IMR-90 (cell line): ENCODE measurements at regions not wholly inside any gene's neighbourhood (a gene's known extent, or its start where the extent isn't known, plus 50 kb on each side); places are given as distances from the start of the nearest gene placed in this dataset.

Source experiments
- ATAC-seq: fragments of 200-7000 bp; cut with Tn5 transposase; 2 replicates; pipeline ENCODE4 v1.9.1; 2020; ENCODE audit warnings: low read depth, mild to moderate bottlenecking, moderate library complexity
- BruUV-seq: library from RNA; stranded (reverse); fragments of 400-500 nt; replicated peaks from 2 replicates; lab custom pipeline; 2021; lab: Mats Ljungman, UMichigan
- CTCF ChIA-PET: fragments of 300-600 bp; formaldehyde crosslinking; extraction: SDS; loops from one replicate; lab custom pipeline; 2021; ENCODE audit warnings: antibody characterized with exemption; lab: Yijun Ruan, JAX
- POLR2A ChIA-PET: fragments of 300-600 bp; sonication (Branson Sonifier 250); formaldehyde crosslinking; loops from one replicate; lab custom pipeline; 2022; ENCODE audit warnings: antibody characterized with exemption; ENCODE audit not compliant: unreplicated experiment; lab: Charles Lee
- DNase-seq: peaks from one replicate; pipeline ENCODE4 v3.0.0; 2013
- H2AFZ ChIP-seq: replicated peaks from 2 replicates; pipeline ENCODE3; 2013; ENCODE audit warnings: low read length, mild to moderate bottlenecking; ENCODE audit not compliant: poor library complexity
- H2AK5ac ChIP-seq: 2 replicates; pipeline ENCODE4 v1.6.1; 2013; ENCODE audit warnings: low read depth, low read length, inconsistent platforms
- H2AK9ac ChIP-seq: replicated peaks from 2 replicates; pipeline ENCODE3; 2013; ENCODE audit warnings: mild to moderate bottlenecking, low read depth, low read length, moderate library complexity; ENCODE audit not compliant: poor library complexity
- H2BK120ac ChIP-seq: 2 replicates; pipeline ENCODE4 v1.6.1; 2013; ENCODE audit warnings: low read depth, low read length, inconsistent platforms
- H2BK15ac ChIP-seq: 3 replicates; pipeline ENCODE4 v1.6.1; 2013; ENCODE audit warnings: low read depth, low read length, inconsistent platforms
- H2BK20ac ChIP-seq: 2 replicates; pipeline ENCODE4 v1.6.1; 2013; ENCODE audit warnings: low read depth, mild to moderate bottlenecking, inconsistent platforms, low read length, moderate library complexity
- H2BK5ac ChIP-seq: 2 replicates; pipeline ENCODE4 v1.6.1; 2013; ENCODE audit warnings: mild to moderate bottlenecking, low read depth, low read length, inconsistent platforms; ENCODE audit not compliant: poor library complexity, severe bottlenecking
- H3K14ac ChIP-seq: replicated peaks from 2 replicates; pipeline ENCODE4 v1.6.1; 2013; ENCODE audit warnings: low read depth, low read length, inconsistent platforms
- H3K18ac ChIP-seq: 2 replicates; pipeline ENCODE4 v1.6.1; 2013; ENCODE audit warnings: low read depth, low read length, control low read depth
- H3K23ac ChIP-seq: 2 replicates; pipeline ENCODE4 v1.6.1; 2013; ENCODE audit warnings: low read depth, low read length, inconsistent platforms
- H3K27ac ChIP-seq: 2 replicates; pipeline ENCODE4 v1.5.1; 2013; ENCODE audit warnings: mild to moderate bottlenecking, control low read depth, low read length; ENCODE audit not compliant: insufficient read depth
- H3K27me3 ChIP-seq: 2 replicates; pipeline ENCODE4 v1.6.1; 2013; ENCODE audit warnings: low read length; ENCODE audit not compliant: control insufficient read depth, insufficient read depth
- H3K36me3 ChIP-seq: 2 replicates; pipeline ENCODE4 v1.6.1; 2013; ENCODE audit warnings: low read length, mixed read lengths; ENCODE audit not compliant: control insufficient read depth, insufficient read depth
- H3K4ac ChIP-seq: 2 replicates; pipeline ENCODE4 v1.6.1; 2013; ENCODE audit warnings: low read depth, low read length, inconsistent platforms
- H3K4me1 ChIP-seq: 2 replicates; pipeline ENCODE4 v1.6.1; 2013; ENCODE audit warnings: low read length, mixed read lengths; ENCODE audit not compliant: control insufficient read depth, insufficient read depth
- H3K4me2 ChIP-seq: 2 replicates; pipeline ENCODE4 v1.6.1; 2013; ENCODE audit warnings: low read depth, mild to moderate bottlenecking, control low read depth, low read length, moderate library complexity
- H3K4me3 ChIP-seq: 2 replicates; pipeline ENCODE4 v1.5.1; 2013; ENCODE audit warnings: low read depth, mild to moderate bottlenecking, control low read depth, low read length, moderate library complexity; ENCODE audit not compliant: insufficient read depth
- H3K56ac ChIP-seq: 2 replicates; pipeline ENCODE4 v1.6.1; 2013; ENCODE audit warnings: low read length, inconsistent platforms; ENCODE audit not compliant: insufficient read depth; ENCODE audit errors: extremely low read depth
- H3K79me1 ChIP-seq, 2 experiments: 2 replicates each; pipeline ENCODE4 v1.6.1; 2013; ENCODE audit warnings: low read length in 2 of 2, inconsistent platforms in 1 of 2, low read depth in 1 of 2
- H3K9ac ChIP-seq: 2 replicates; pipeline ENCODE4 v1.6.1; 2013; ENCODE audit warnings: low read depth, low read length, control low read depth
- H3K9me1 ChIP-seq: 2 replicates; pipeline ENCODE4 v1.6.1; 2013; ENCODE audit warnings: low read length, inconsistent platforms; ENCODE audit not compliant: insufficient read depth
- H3K9me3 ChIP-seq: 2 replicates; pipeline ENCODE4 v1.6.1; 2013; ENCODE audit warnings: low read length; ENCODE audit not compliant: control insufficient read depth, insufficient read depth
- H4K20me1 ChIP-seq: 2 replicates; pipeline ENCODE4 v1.6.1; 2013; ENCODE audit warnings: low read length, inconsistent platforms; ENCODE audit not compliant: insufficient read depth
- H4K5ac ChIP-seq: 2 replicates; pipeline ENCODE4 v1.6.1; 2013; ENCODE audit warnings: mild to moderate bottlenecking, low read depth, low read length, control low read depth
- H4K8ac ChIP-seq, 2 experiments: 2 replicates each; pipeline ENCODE4 v1.6.1; 2013; ENCODE audit warnings: low read depth in 2 of 2, low read length in 2 of 2, control low read depth in 1 of 2, inconsistent platforms in 1 of 2
- H4K91ac ChIP-seq: 2 replicates; pipeline ENCODE4 v1.6.1; 2013; ENCODE audit warnings: low read depth, low read length, inconsistent platforms; ENCODE audit not compliant: insufficient read depth
- BHLHE40 ChIP-seq: fragments of 150-350 bp; IDR thresholded peaks from 2 replicates; pipeline ENCODE4 v1.6.1; 2016; ENCODE audit warnings: mild to moderate bottlenecking, low read depth, low read length
- MAFK ChIP-seq: IDR thresholded peaks from 2 replicates; pipeline ENCODE4 v1.6.1; 2012; ENCODE audit warnings: low read depth, low read length, improper control_type of control experiment
- NFE2L2 ChIP-seq: fragments of 150-350 bp; IDR thresholded peaks from 2 replicates; pipeline ENCODE4 v1.6.1; 2016; ENCODE audit warnings: low read depth, mild to moderate bottlenecking, low read length
- RAD21 ChIP-seq: IDR thresholded peaks from 2 replicates; pipeline ENCODE4 v1.6.1; 2012; ENCODE audit warnings: low read length, improper control_type of control experiment
- WGBS, 2 experiments: methylation state at CpG; one replicate each; pipeline versions ENCODE4 v1.1.5 to v1.1.7; 2013; ENCODE audit warnings: missing lambda C conversion rate in 2 of 2; ENCODE audit not compliant: insufficient read length in 1 of 2; ENCODE audit errors: extremely low coverage in 2 of 2; 5-methylcytosine and 5-hydroxymethylcytosine counted together
- dilution Hi-C: fragments of 300-500 bp; cut with HindIII; formaldehyde crosslinking; loops from one replicate; pipeline ENCODE4 v1.14.3; 2018; ENCODE audit warnings: low sequenced_read_pairs; ENCODE audit not compliant: unreplicated experiment
- in situ Hi-C: fragments of 300-500 bp; cut with MboI; formaldehyde crosslinking; loops from 3 replicates; pipeline ENCODE4 v1.14.3; 2019; ENCODE audit warnings: low sequenced_read_pairs, inconsistent platforms, mixed read lengths
- intact Hi-C: fragments of 100-400 bp; cut with micrococcal nuclease; formaldehyde crosslinking; loops from 2 replicates; pipeline ENCODE4 v1.10.0; 2022
- TF ChIP-seq, protein P1 (sequence below): fragments of 150-350 bp; IDR thresholded peaks from 2 replicates; pipeline ENCODE4 v1.6.1; 2017; ENCODE audit warnings: mild to moderate bottlenecking, antibody characterized with exemption, low read length, low read depth
- TF ChIP-seq, protein P2 (sequence below): fragments of 150-350 bp; IDR thresholded peaks from 2 replicates; pipeline ENCODE4 v1.6.1; 2016; ENCODE audit warnings: low read depth, mild to moderate bottlenecking, low read length, moderate library complexity, borderline replicate concordance
- TF ChIP-seq, protein P3 (sequence below): conservative IDR thresholded peaks from 2 replicates; pipeline ENCODE4 v1.5.1; 2012; ENCODE audit warnings: mild to moderate bottlenecking, low read depth, low read length, improper control_type of control experiment

GRCh38 chr9:118336250-118336942 is 632.2 kb downstream of the TLR4 start:
- H4K5ac ChIP-seq = no peak overlapping the region
- no peaks in the 10 kb centered on the region for H3K79me1 ChIP-seq
- H2BK15ac ChIP-seq = no peak overlapping the region
- intact Hi-C loops = no loop called here
- no peak for ATAC-seq
- H3K14ac ChIP-seq = no peak overlapping the region
- no peak overlapping the region for H3K9ac ChIP-seq
- no CpG with 5 or more reads among the region's 5 CpGs for WGBS, 2 experiments
- no peaks in the 10 kb centered on the region for H3K27me3 ChIP-seq
- H4K8ac ChIP-seq = no peak overlapping the region
- no peak overlapping the region for H3K4me3 ChIP-seq
- in situ Hi-C loops = no loop called here
- H2AK9ac ChIP-seq = no peak overlapping the region
- no peak overlapping the region for H3K27ac ChIP-seq
- dilution Hi-C loops = no loop called here
- H3K18ac ChIP-seq = no peak overlapping the region
- no peak overlapping the region for H3K56ac ChIP-seq
- H3K36me3 ChIP-seq = no peaks in the 10 kb centered on the region
- H3K4me1 ChIP-seq = no peaks in the 10 kb centered on the region
- POLR2A ChIA-PET = no interaction called here
- BruUV-seq = no TSS peak
- H3K4ac ChIP-seq = no peak overlapping the region
- H3K4me2 ChIP-seq = no peak overlapping the region
- H4K91ac ChIP-seq = no peak overlapping the region
- no peak overlapping the region for H2AK5ac ChIP-seq
- peaks cover 3% of the 10 kb centered on the region for H3K9me3 ChIP-seq
- TF ChIP-seq, protein P1, sequence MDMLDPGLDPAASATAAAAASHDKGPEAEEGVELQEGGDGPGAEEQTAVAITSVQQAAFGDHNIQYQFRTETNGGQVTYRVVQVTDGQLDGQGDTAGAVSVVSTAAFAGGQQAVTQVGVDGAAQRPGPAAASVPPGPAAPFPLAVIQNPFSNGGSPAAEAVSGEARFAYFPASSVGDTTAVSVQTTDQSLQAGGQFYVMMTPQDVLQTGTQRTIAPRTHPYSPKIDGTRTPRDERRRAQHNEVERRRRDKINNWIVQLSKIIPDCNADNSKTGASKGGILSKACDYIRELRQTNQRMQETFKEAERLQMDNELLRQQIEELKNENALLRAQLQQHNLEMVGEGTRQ = no peak
- TF ChIP-seq NFE2L2 (no peak), MAFK (no peak), BHLHE40 (no peak), RAD21 (no peak)
- TF ChIP-seq, protein P2, sequence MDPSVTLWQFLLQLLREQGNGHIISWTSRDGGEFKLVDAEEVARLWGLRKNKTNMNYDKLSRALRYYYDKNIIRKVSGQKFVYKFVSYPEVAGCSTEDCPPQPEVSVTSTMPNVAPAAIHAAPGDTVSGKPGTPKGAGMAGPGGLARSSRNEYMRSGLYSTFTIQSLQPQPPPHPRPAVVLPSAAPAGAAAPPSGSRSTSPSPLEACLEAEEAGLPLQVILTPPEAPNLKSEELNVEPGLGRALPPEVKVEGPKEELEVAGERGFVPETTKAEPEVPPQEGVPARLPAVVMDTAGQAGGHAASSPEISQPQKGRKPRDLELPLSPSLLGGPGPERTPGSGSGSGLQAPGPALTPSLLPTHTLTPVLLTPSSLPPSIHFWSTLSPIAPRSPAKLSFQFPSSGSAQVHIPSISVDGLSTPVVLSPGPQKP = no peak
- TF ChIP-seq, protein P3, sequence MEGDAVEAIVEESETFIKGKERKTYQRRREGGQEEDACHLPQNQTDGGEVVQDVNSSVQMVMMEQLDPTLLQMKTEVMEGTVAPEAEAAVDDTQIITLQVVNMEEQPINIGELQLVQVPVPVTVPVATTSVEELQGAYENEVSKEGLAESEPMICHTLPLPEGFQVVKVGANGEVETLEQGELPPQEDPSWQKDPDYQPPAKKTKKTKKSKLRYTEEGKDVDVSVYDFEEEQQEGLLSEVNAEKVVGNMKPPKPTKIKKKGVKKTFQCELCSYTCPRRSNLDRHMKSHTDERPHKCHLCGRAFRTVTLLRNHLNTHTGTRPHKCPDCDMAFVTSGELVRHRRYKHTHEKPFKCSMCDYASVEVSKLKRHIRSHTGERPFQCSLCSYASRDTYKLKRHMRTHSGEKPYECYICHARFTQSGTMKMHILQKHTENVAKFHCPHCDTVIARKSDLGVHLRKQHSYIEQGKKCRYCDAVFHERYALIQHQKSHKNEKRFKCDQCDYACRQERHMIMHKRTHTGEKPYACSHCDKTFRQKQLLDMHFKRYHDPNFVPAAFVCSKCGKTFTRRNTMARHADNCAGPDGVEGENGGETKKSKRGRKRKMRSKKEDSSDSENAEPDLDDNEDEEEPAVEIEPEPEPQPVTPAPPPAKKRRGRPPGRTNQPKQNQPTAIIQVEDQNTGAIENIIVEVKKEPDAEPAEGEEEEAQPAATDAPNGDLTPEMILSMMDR = no peak
- no peak overlapping the region for H3K23ac ChIP-seq
- H3K9me1 ChIP-seq = no peaks in the 10 kb centered on the region
- no peak overlapping the region for H2AFZ ChIP-seq
- no peak for DNase-seq
- CTCF ChIA-PET = no interaction called here
- no peaks in the 10 kb centered on the region for H4K20me1 ChIP-seq
- H2BK120ac ChIP-seq = no peak overlapping the region
- H2BK5ac ChIP-seq = no peak overlapping the region
- no peak overlapping the region for H2BK20ac ChIP-seq
